Mucosa of rectum (tissue), 2 donors: ENCODE measurements at regions not wholly inside any gene's neighbourhood (a gene's known extent, or its start where the extent isn't known, plus 50 kb on each side); places are given as distances from the start of the nearest gene placed in this dataset.

ENCODE experiments used
- H3K27ac ChIP-seq, 2 donors: one replicate each; pipeline ENCODE4 v1.7.0; 2013; ENCODE audit warnings: inconsistent platforms in 2 of 2, low read depth in 2 of 2, low read length in 2 of 2
- H3K27me3 ChIP-seq, 2 donors: one replicate each; pipeline ENCODE4 v1.7.0; 2013; ENCODE audit warnings: low read length in 2 of 2; ENCODE audit not compliant: control insufficient read depth in 2 of 2, insufficient read depth in 2 of 2
- H3K36me3 ChIP-seq, 2 donors: one replicate each; pipeline ENCODE4 v1.7.0; 2013; ENCODE audit warnings: low read length in 2 of 2; ENCODE audit not compliant: control insufficient read depth in 2 of 2, insufficient read depth in 2 of 2
- H3K4me1 ChIP-seq, 2 donors: one replicate each; pipeline ENCODE4 v1.7.0; 2013; ENCODE audit warnings: low read length in 2 of 2, mild to moderate bottlenecking in 1 of 2; ENCODE audit not compliant: control insufficient read depth in 2 of 2, insufficient read depth in 2 of 2
- H3K4me3 ChIP-seq, 2 donors: one replicate each; pipeline ENCODE4 v1.7.0; 2013; ENCODE audit warnings: low read length in 2 of 2
- H3K9ac ChIP-seq, 2 donors: one replicate each; pipeline ENCODE4 v1.7.0; 2013; ENCODE audit warnings: low read length in 2 of 2, low read depth in 1 of 2, mild to moderate bottlenecking in 1 of 2
- H3K9me3 ChIP-seq, 2 donors: one replicate each; pipeline ENCODE4 v1.7.0; 2013; ENCODE audit warnings: low read length in 2 of 2; ENCODE audit not compliant: control insufficient read depth in 2 of 2
- donor health status: healthy.
- donor health status: Normal muscosa, but diverticular disease.

GRCh38 chrX:42496239-42496638 is 281.7 kb downstream of the PPP1R2C start:
- Histone ChIP-seq H3K4me1 (no peaks in the 10 kb centered on the region), H3K36me3 (no peaks in the 10 kb centered on the region), H3K9me3 (no peaks in the 10 kb centered on the region), H3K9ac (no peak overlapping the region), H3K27ac (no peak overlapping the region), H3K27me3 (peaks cover 0 to 3% of the 10 kb centered on the region in 2 donors), H3K4me3 (no peak overlapping the region)

GRCh38 chrX:42495139-42495538 is 282.8 kb downstream of the PPP1R2C start:
- Histone ChIP-seq H3K4me1 (no peaks in the 10 kb centered on the region), H3K27me3 (peaks cover 0 to under 1% of the 10 kb centered on the region in 2 donors), H3K9ac (no peak overlapping the region), H3K9me3 (no peaks in the 10 kb centered on the region), H3K36me3 (no peaks in the 10 kb centered on the region), H3K4me3 (no peak overlapping the region), H3K27ac (no peak overlapping the region)

- no peaks in the 10 kb centered on the region for H3K36me3 ChIP-seq
- H3K4me1 ChIP-seq, result no peaks in the 10 kb centered on the region
- no peak overlapping the region for H3K4me3 ChIP-seq
- no peak overlapping the region for H3K27ac ChIP-seq
- no peaks in the 10 kb centered on the region for H3K27me3 ChIP-seq
- H3K9me3 ChIP-seq, result no peaks in the 10 kb centered on the region
- no peak overlapping the region for H3K9ac ChIP-seq
Measured at GRCh38 chrX:42491137-42491907, 286.6 kb downstream of the PPP1R2C start.

- Histone ChIP-seq H3K4me3 (no peak overlapping the region), H3K9me3 (no peaks in the 10 kb centered on the region), H3K36me3 (no peaks in the 10 kb centered on the region), H3K4me1 (no peaks in the 10 kb centered on the region), H3K27me3 (no peaks in the 10 kb centered on the region), H3K9ac (no peak overlapping the region), H3K27ac (no peak overlapping the region)
Measured at GRCh38 chrX:42490111-42490510, 287.9 kb downstream of the PPP1R2C start.

- Histone ChIP-seq H3K9me3 (no peaks in the 10 kb centered on the region), H3K4me3 (no peak overlapping the region), H3K4me1 (no peaks in the 10 kb centered on the region), H3K9ac (no peak overlapping the region), H3K36me3 (no peaks in the 10 kb centered on the region), H3K27me3 (no peaks in the 10 kb centered on the region), H3K27ac (no peak overlapping the region)
Measured at GRCh38 chrX:42485601-42486000, 292.4 kb downstream of the PPP1R2C start.

- Histone ChIP-seq H3K9ac (no peak overlapping the region), H3K27ac (no peak overlapping the region), H3K4me3 (no peak overlapping the region), H3K27me3 (no peaks in the 10 kb centered on the region), H3K4me1 (no peaks in the 10 kb centered on the region), H3K9me3 (no peaks in the 10 kb centered on the region), H3K36me3 (no peaks in the 10 kb centered on the region)
Measured at GRCh38 chrX:42484233-42484632, 293.7 kb downstream of the PPP1R2C start.

- H3K27me3 ChIP-seq, result no peaks in the 10 kb centered on the region
- H3K9ac ChIP-seq, result no peak overlapping the region
- no peak overlapping the region for H3K4me3 ChIP-seq
- H3K36me3 ChIP-seq, result no peaks in the 10 kb centered on the region
- H3K9me3 ChIP-seq, result no peaks in the 10 kb centered on the region
- H3K4me1 ChIP-seq, result no peaks in the 10 kb centered on the region
- no peak overlapping the region for H3K27ac ChIP-seq
Measured at GRCh38 chrX:42477396-42477795, 300.6 kb downstream of the PPP1R2C start.

GRCh38 chrX:42472727-42473126 is 305.2 kb downstream of the PPP1R2C start:
- Histone ChIP-seq H3K9me3 (no peaks in the 10 kb centered on the region), H3K27ac (no peak overlapping the region), H3K9ac (no peak overlapping the region), H3K4me1 (no peaks in the 10 kb centered on the region), H3K36me3 (no peaks in the 10 kb centered on the region), H3K4me3 (no peak overlapping the region), H3K27me3 (no peaks in the 10 kb centered on the region)

GRCh38 chrX:42466332-42467046 is 311.5 kb downstream of the PPP1R2C start:
- Histone ChIP-seq H3K27ac (no peak overlapping the region), H3K27me3 (peaks cover 0 to 3% of the 10 kb centered on the region in 2 donors), H3K9me3 (no peaks in the 10 kb centered on the region), H3K36me3 (no peaks in the 10 kb centered on the region), H3K4me1 (no peaks in the 10 kb centered on the region), H3K4me3 (no peak overlapping the region), H3K9ac (no peak overlapping the region)

GRCh38 chrX:42465821-42466220 is 312.1 kb downstream of the PPP1R2C start:
- Histone ChIP-seq H3K9ac (no peak overlapping the region), H3K27me3 (peaks cover 0 to 4% of the 10 kb centered on the region in 2 donors), H3K4me1 (no peaks in the 10 kb centered on the region), H3K36me3 (no peaks in the 10 kb centered on the region), H3K9me3 (no peaks in the 10 kb centered on the region), H3K4me3 (no peak overlapping the region), H3K27ac (no peak overlapping the region)
